ENCODE measurements at regions not wholly inside any gene's neighbourhood (a gene's known extent, or its start where the extent isn't known, plus 50 kb on each side); places are given as distances from the start of the nearest gene placed in this dataset.

DNA sequence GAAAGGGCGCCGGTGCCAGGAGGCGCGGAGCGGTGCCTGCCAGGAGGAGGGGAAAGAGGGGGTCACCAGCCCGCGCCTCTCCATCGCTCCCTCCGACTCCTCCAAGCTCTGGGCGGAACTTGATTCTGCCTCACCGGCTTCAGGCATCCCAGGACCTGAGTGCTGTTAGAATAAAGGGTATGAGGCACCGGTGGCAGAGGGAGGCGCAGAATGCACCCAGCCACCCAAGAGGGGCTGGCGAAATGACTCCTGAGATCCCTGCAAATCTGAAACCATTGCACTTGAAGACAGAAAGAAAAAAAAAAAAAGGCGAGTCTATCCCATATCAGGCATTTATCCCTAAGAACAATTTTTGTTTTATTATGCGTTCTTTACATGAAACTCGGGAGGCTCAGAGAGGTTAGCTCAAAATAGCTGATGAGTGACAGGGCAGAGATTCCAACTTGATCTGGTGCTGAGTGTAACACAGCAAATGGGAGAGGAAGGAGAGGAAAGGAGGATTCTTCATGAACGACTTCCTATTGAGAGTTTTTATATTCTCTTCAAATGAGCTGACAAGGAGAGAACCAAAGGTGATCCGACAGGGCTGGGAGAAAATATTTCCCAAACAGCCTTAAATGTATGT is 157.0 kb upstream of the FRMD4B start:
- TF ChIP-seq, protein P1, sequence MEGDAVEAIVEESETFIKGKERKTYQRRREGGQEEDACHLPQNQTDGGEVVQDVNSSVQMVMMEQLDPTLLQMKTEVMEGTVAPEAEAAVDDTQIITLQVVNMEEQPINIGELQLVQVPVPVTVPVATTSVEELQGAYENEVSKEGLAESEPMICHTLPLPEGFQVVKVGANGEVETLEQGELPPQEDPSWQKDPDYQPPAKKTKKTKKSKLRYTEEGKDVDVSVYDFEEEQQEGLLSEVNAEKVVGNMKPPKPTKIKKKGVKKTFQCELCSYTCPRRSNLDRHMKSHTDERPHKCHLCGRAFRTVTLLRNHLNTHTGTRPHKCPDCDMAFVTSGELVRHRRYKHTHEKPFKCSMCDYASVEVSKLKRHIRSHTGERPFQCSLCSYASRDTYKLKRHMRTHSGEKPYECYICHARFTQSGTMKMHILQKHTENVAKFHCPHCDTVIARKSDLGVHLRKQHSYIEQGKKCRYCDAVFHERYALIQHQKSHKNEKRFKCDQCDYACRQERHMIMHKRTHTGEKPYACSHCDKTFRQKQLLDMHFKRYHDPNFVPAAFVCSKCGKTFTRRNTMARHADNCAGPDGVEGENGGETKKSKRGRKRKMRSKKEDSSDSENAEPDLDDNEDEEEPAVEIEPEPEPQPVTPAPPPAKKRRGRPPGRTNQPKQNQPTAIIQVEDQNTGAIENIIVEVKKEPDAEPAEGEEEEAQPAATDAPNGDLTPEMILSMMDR (IDR thresholded peaks at IDR 0.05): no peak
- DNase-seq (ENCODE audit: low spot score): no peak
- ATAC-seq (ENCODE audit: low FRiP score): no peak

DNA sequence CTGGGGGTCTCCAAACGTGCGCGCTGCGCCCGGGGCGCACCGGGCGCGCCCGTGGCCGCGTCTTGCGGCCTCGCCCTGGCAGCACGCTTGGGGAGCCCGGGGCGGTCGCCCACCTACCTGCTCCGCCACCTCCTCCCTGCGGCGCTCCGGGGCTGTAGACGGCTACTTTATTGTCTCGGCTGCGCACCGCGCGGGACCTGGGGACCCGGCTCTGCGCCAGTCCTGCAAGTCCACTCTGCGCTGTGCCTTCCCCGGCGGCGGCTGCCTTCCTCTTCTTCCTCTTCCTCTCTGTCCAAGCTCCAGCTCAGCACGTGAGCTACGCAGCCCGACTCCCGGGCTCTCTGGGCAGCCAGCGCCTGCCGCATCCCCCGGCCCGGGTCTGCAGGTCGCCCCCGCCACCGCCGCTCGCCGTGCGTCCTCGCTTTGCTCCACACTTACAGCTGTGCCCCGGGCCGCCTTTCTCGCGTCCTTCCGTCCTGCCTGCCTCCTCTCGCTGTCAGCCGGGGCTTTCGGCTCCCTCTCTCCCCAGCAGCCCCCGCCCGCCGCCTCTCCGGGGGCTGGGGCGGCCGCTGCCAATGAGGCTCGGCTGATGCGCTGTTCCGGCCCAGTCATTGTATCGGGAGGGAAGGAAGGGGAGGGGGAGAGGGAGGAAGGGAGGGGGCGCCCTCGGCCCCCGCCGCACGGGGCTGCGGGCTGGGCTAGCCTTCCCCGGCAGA is 156.4 kb upstream of the FRMD4B start:
- TF ChIP-seq, protein P1 (IDR thresholded peaks at IDR 0.05): no peak
- DNase-seq (ENCODE audit: low spot score) (no peak), ATAC-seq (ENCODE audit: low FRiP score) (no peak)

DNA sequence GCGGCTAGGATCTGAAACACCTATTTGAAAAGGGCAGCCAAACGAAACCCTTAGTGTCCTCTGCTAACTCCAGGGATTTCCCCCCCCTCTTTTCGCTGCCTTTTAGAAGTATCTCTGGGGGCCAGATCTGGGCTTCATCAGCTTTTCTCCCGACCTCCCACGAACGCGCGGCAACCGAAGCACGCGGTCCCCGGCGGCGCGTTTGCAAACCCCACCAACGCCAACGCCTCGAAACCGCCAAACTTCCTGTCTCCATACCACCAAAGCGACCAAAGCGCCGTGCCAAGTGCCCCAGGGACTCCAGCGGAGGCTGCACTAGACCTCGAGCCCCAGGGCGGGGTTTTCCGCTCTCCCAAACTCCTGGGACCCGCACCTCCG is 155.8 kb upstream of the FRMD4B start:
- ATAC-seq (ENCODE audit: low FRiP score) (no peak), DNase-seq (ENCODE audit: low spot score) (no peak)
- TF ChIP-seq, protein P1 (IDR thresholded peaks at IDR 0.05): no peak

DNA sequence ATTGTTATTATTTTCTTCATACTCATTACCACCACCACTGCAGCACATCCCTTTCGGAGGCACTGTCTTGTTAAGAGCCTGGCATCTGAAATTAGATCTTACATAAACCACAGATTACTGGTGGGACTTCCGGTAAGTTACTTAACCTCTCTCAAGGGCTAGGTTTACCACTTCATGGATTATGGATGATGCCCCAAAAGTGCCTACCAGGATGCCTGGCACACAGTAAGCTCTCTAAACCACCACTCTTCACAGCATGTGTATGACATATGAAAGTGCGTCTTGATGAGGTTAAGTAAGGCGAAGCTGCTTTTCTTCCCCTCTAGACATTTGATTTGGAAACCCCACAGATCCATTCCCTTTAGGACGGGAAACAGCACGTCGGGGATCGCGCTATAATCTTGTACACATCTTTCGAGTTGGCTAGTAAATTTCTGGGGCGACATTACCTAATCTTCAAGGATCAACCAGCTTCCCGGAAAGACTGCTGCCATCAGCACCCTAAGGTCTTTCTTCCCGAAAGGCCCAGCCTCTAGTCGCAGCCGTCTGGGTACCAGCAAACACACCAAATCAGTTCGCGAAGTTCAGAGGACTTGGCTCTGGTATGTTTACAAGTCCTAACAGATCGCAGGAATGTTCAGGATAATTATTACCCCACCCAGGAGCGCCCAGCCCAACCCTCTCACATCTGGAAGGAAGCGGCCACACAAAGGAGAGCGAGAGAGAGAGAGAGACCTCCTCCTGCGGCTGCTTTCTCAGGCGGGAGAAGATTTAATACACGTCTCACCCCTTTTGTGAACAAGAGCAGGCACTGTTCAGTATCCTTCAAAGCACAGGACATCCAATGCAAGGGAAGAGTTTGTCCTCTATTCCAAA is 155.1 kb upstream of the FRMD4B start:
- TF ChIP-seq, protein P1 (IDR thresholded peaks at IDR 0.05): no peak
- ATAC-seq (ENCODE audit: low FRiP score) (no peak), DNase-seq (ENCODE audit: low spot score) (no peak)

DNA sequence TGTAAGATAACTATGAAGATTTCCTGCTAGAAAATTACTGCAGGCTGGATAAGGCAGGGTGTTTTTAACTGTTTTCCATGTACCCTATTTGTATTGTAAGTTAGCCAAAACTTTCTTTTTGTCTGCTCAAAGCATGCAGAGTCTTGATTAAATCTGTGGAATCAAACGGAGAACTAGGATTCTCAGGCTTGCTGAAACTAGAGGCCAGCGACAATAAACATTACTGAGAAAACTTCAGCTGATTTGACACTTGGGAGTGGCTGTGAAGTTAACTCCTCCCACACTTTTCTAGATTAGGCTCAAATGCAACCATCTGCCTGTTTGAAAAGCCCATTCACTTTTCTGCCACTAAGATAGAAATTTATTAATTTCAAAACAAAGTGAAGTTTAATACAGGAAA is 153.2 kb upstream of the FRMD4B start:
- TF ChIP-seq, protein P1 (IDR thresholded peaks at IDR 0.05): no peak
- no peak for DNase-seq (ENCODE audit: low spot score)
- no peak for ATAC-seq (ENCODE audit: low FRiP score)

DNA sequence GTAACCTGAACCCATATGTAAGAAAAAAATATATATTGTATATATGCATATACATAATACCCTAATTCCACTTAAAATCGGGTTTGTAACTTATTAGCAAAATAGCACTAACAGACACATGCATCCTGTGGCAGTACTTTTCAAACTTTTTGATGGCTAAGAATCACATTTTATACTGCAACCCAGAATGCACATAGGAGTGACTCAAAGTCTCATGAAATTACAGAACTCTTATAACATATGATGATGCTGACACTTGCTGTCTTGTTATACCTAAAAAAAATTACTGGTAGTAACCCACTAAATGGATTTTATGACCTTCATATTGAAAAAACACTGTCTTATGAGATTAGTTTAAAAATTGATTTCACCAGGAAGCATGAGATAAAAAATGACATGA is 152.4 kb upstream of the FRMD4B start:
- ATAC-seq (ENCODE audit: low FRiP score) (no peak), DNase-seq (ENCODE audit: low spot score) (no peak)
- TF ChIP-seq, protein P1 (IDR thresholded peaks at IDR 0.05): no peak

Measured in omental fat pad (tissue), 3 donors.